ENCODE measurements at regions not wholly inside any gene's neighbourhood (a gene's known extent, or its start where the extent isn't known, plus 50 kb on each side); places are given as distances from the start of the nearest gene placed in this dataset.

DNA sequence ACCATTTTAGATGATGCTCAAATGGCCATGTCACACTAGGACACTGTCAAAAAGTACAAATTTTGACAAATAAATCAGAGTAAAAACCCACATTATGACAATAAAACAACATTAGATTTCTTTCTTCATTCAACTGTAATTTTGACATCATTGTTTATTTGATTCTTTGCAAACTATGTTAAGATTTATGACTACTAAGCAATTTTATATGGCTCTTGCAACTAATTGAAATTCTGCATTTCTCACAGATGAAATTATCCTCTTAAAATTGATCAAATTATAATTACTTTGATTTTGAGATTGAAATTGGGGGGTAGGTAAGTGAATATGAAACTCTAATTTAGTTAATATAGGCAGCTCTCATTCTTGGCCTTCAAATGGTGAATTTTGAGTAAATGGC lies 59.8 kb downstream of the ATOH1 start:
- peaks cover 7% of the 10 kb centered on the region for H3K9me3 Mint-ChIP-seq
- H3K4me1 Mint-ChIP-seq (ENCODE audit: low read depth): no peaks in the 10 kb centered on the region
- H3K27ac Mint-ChIP-seq: no peak overlapping the region
- TF ChIP-seq, protein P1, sequence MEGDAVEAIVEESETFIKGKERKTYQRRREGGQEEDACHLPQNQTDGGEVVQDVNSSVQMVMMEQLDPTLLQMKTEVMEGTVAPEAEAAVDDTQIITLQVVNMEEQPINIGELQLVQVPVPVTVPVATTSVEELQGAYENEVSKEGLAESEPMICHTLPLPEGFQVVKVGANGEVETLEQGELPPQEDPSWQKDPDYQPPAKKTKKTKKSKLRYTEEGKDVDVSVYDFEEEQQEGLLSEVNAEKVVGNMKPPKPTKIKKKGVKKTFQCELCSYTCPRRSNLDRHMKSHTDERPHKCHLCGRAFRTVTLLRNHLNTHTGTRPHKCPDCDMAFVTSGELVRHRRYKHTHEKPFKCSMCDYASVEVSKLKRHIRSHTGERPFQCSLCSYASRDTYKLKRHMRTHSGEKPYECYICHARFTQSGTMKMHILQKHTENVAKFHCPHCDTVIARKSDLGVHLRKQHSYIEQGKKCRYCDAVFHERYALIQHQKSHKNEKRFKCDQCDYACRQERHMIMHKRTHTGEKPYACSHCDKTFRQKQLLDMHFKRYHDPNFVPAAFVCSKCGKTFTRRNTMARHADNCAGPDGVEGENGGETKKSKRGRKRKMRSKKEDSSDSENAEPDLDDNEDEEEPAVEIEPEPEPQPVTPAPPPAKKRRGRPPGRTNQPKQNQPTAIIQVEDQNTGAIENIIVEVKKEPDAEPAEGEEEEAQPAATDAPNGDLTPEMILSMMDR (IDR thresholded peaks at IDR 0.05): no peak
- no peaks in the 10 kb centered on the region for H3K27me3 Mint-ChIP-seq (ENCODE audit: insufficient read depth)
- no peaks in the 10 kb centered on the region for H3K36me3 Mint-ChIP-seq (ENCODE audit: low read depth)
- DNase-seq: no peak
- no peak overlapping the region for H3K4me3 Mint-ChIP-seq

DNA sequence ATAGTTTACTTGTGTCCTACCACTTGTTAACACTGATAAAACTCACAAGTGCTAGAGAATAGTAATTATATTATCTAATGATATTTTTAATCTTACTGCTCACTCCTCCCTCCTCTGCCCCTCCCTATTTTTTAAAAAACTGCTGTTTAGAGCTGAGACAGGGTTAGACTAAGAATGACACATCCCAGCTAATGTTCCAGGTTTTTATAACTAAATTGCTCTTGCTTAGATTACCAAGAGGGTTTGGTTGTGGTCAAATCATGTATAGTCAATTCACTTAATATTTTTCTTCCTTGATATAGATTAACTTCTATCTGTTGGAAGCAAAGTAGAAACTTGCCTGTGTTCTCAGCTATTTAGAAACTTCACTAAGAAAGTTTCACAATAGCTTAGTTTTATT lies 60.2 kb downstream of the ATOH1 start:
- no peak overlapping the region for H3K4me3 Mint-ChIP-seq
- TF ChIP-seq, protein P1 (IDR thresholded peaks at IDR 0.05): no peak
- H3K27ac Mint-ChIP-seq: no peak overlapping the region
- no peaks in the 10 kb centered on the region for H3K4me1 Mint-ChIP-seq (ENCODE audit: low read depth)
- no peaks in the 10 kb centered on the region for H3K27me3 Mint-ChIP-seq (ENCODE audit: insufficient read depth)
- H3K9me3 Mint-ChIP-seq: peaks cover 12% of the 10 kb centered on the region
- no peaks in the 10 kb centered on the region for H3K36me3 Mint-ChIP-seq (ENCODE audit: low read depth)
- DNase-seq: no peak

DNA sequence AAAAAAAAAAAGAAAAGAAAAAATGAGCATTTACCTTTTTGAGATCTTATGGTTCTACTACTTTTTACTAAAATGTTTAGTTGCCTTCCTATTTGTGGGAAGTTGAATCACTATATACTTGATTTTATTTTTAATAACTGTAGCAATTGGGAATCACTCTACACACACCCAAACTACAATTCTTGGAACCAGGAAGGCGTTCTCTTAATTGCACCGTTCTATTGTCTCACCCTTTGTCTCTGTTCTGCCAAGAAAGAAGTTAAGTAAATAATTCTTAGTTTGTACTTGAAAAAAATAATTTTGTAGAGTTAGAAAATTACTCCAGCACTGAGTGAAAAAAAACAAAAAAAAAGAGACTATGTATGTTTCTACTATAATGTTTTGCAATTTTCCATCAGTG lies 62.7 kb downstream of the ATOH1 start:
- H3K4me1 Mint-ChIP-seq (ENCODE audit: low read depth): no peaks in the 10 kb centered on the region
- DNase-seq: no peak

DNA sequence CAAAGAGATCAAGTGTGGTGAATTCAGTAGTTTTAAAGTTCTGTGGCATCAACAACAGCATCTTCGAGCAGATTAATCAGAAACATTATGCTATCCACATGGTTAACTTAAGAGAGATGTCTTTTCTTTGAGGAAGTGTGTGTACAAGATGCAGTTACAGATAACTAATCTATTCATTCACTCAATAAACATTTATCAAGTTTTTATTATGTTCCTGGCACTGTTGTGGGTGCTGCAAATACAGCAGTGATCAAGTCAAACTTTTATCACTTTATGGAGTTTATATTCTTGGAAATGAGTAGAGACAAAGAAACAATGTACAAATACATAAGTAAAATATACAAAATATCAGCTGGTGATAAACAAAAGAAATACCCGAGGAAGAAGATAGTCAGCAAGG lies 66.4 kb downstream of the ATOH1 start:
- no peak for DNase-seq
- H3K36me3 Mint-ChIP-seq (ENCODE audit: low read depth): no peaks in the 10 kb centered on the region
- peaks cover 12% of the 10 kb centered on the region for H3K9me3 Mint-ChIP-seq
- no peak overlapping the region for H3K27ac Mint-ChIP-seq
- H3K4me1 Mint-ChIP-seq (ENCODE audit: low read depth): no peaks in the 10 kb centered on the region
- TF ChIP-seq, protein P1 (IDR thresholded peaks at IDR 0.05): no peak
- no peaks in the 10 kb centered on the region for H3K27me3 Mint-ChIP-seq (ENCODE audit: insufficient read depth)
- H3K4me3 Mint-ChIP-seq: no peak overlapping the region

More for the DNA sequence above, 62.7 kb downstream of the ATOH1 start:
- Mint-ChIP-seq H3K27ac (no peak overlapping the region), H3K36me3 (ENCODE audit: low read depth) (no peaks in the 10 kb centered on the region), H3K27me3 (ENCODE audit: insufficient read depth) (no peaks in the 10 kb centered on the region), H3K4me3 (no peak overlapping the region), H3K9me3 (peaks cover 12% of the 10 kb centered on the region)
- TF ChIP-seq, protein P1 (IDR thresholded peaks at IDR 0.05): no peak

DNA sequence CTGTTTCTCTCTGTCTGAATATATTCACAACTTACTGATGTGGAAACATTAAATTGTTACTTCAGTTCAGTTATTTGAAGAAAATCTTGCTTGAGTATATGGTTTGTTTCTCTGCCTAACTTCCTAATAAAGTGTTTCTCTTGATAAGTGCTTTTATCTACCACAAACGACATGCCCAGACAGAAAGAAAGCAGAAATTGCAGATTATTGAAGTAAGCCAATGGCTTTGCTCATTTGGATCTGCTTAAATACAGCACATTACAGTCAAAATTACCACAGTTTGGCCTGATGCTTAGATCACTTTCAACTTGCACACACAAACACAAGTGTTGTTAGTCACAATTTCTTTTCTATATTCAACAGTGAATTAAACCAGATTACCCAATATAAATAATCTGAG lies 68.0 kb downstream of the ATOH1 start:
- Mint-ChIP-seq H3K27ac (no peak overlapping the region), H3K36me3 (ENCODE audit: low read depth) (no peaks in the 10 kb centered on the region), H3K4me1 (ENCODE audit: low read depth) (no peaks in the 10 kb centered on the region), H3K9me3 (peaks cover 5% of the 10 kb centered on the region), H3K4me3 (no peak overlapping the region), H3K27me3 (ENCODE audit: insufficient read depth) (no peaks in the 10 kb centered on the region)
- TF ChIP-seq, protein P1 (IDR thresholded peaks at IDR 0.05): no peak
- DNase-seq: no peak

DNA sequence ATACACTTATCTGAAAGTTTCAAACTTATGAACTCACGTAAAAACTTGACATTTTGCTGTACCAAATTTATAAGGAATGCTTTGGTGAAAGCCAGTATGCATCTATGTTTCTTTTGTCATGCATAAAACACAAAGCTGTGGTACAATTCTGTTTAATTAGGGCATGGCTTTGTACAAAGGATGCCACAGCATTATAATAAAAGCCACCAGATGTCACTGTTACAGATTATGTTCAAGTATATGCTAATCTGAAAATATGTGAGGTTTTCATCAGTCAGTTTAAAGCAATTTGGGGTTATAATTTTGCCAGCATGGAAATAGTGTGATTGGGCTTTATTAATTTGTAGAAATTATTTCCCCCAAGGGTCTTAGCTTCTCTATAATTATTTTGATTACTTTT lies 69.0 kb downstream of the ATOH1 start:
- TF ChIP-seq, protein P1 (IDR thresholded peaks at IDR 0.05): peak; percentile 46; the same call in 1 of the 2 replicates
- H3K4me1 Mint-ChIP-seq (ENCODE audit: low read depth): no peaks in the 10 kb centered on the region
- peaks cover 5% of the 10 kb centered on the region; the same call in 1 of the 2 replicates for H3K9me3 Mint-ChIP-seq
- no peak overlapping the region for H3K27ac Mint-ChIP-seq
- H3K27me3 Mint-ChIP-seq (ENCODE audit: insufficient read depth): no peaks in the 10 kb centered on the region
- H3K36me3 Mint-ChIP-seq (ENCODE audit: low read depth): no peaks in the 10 kb centered on the region
- no peak overlapping the region for H3K4me3 Mint-ChIP-seq
- no peak for DNase-seq

Measured in HFFc6 (cell line).